ENCODE measurements at regions not wholly inside any gene's neighbourhood (a gene's known extent, or its start where the extent isn't known, plus 50 kb on each side); places are given as distances from the start of the nearest gene placed in this dataset.

DNA sequence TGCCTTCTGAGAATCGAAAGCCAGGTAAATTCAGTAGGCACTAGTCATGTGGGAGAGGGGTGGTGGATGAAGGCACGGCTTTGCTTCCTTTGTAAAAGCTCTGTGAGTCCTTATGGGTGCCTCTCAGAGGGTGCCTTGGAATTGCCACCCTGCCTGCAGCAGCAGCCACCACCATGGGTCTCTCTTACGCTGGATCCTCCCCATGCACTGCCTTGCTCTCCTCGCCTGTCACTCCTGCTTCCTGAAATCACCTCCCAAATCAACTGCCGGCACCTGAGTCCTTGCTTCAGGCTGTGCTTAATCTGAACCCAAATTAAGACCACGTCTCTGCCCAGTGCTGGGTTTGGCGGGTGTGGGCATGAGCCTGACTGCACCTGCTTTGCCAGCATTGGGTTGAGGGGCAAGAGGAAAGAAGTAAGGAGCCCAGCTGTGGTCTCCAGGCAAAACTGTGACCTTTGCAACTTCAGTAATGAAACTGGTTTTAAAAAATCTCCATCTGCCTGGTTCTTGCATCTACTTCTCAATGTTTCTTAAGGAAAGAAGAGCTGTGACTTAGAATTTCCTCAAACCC, 55.9 kb upstream of the CLMN start:
- Histone ChIP-seq H3K9me3 (ENCODE audit: control insufficient read depth, low read length) (peaks cover 1% of the 10 kb centered on the region), H3K4me3 (ENCODE audit: low read length in 2 of 2) (no peak overlapping the region), H3K27me3 (ENCODE audit: control insufficient read depth in 1 of 2, insufficient read depth in 2 of 2, low read length in 1 of 2) (no peaks in the 10 kb centered on the region), H3K27ac (ENCODE audit: low read depth in 1 of 2, low read length in 2 of 2) (no peak overlapping the region), H3K4me1 (ENCODE audit: control insufficient read depth in 1 of 2, insufficient read depth in 2 of 2, low read length in 2 of 2) (no peaks in the 10 kb centered on the region), H3K36me3 (ENCODE audit: control insufficient read depth in 1 of 2, insufficient read depth in 2 of 2, low read length in 1 of 2) (no peaks in the 10 kb centered on the region)
- no peak for DNase-seq
- WGBS, 2 donors = 56 to 59% methylated on average over 7 of the region's 7 CpGs
- intact Hi-C loops (cut with DNase I) = no loop called here
- ATAC-seq (ENCODE audit: low FRiP score) = no peak

DNA sequence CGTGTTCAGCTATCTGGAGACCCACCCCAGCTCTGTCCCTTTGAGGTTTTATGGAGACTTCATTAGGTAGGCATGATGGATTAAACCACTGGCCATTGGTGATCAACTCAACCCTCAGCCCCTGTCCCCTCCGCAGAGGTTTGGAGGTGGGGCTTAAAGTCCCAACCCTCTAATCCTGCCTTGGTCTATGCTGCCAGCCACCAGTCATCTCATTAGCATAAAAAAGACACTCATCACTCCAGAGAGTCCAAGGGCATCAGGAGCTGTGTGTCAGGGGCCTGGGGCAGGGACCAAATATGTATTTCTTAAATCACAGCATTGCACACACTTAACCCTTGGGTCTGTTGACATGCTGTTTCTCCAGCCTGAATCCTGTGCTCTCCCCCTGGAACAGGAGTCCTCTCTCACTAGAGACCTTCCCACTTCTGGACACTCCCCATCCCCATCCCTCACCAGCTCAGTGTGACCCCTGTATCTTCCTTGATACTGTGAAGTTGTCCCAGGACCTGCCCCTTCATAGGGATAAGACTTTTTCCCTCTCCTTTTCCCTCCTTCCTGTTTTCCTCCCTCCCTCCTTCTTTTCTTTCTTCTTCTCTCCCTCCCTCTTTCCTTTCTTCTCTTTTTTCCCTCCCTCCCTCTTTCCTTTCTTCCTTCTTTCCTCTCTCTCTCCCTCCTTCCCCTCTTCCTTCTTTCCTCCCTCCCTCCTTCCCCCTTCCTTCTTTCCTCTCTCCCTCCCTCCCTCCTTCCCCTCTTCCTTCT, 54.7 kb upstream of the CLMN start:
- intact Hi-C loops (cut with DNase I) = no loop called here
- no peak for DNase-seq
- H3K27ac ChIP-seq (ENCODE audit: low read depth in 1 of 2, low read length in 2 of 2) = no peak overlapping the region
- H3K9me3 ChIP-seq (ENCODE audit: control insufficient read depth, low read length) = peaks cover 1% of the 10 kb centered on the region
- H3K4me1 ChIP-seq (ENCODE audit: control insufficient read depth in 1 of 2, insufficient read depth in 2 of 2, low read length in 2 of 2) = no peaks in the 10 kb centered on the region
- H3K36me3 ChIP-seq (ENCODE audit: control insufficient read depth in 1 of 2, insufficient read depth in 2 of 2, low read length in 1 of 2) = no peaks in the 10 kb centered on the region
- 43 to 46% methylated on average over 2 of the region's 2 CpGs for WGBS, 2 donors
- ATAC-seq (ENCODE audit: low FRiP score) = no peak
- H3K4me3 ChIP-seq (ENCODE audit: low read length in 2 of 2) = no peak overlapping the region
- H3K27me3 ChIP-seq (ENCODE audit: control insufficient read depth in 1 of 2, insufficient read depth in 2 of 2, low read length in 1 of 2) = no peaks in the 10 kb centered on the region

- H3K4me1 ChIP-seq (ENCODE audit: control insufficient read depth in 1 of 2, insufficient read depth in 2 of 2, low read length in 2 of 2) = no peaks in the 10 kb centered on the region
- intact Hi-C loops (cut with DNase I) = no loop called here
- no peaks in the 10 kb centered on the region for H3K36me3 ChIP-seq (ENCODE audit: control insufficient read depth in 1 of 2, insufficient read depth in 2 of 2, low read length in 1 of 2)
- no peak overlapping the region for H3K4me3 ChIP-seq (ENCODE audit: low read length in 2 of 2)
- no peaks in the 10 kb centered on the region for H3K27me3 ChIP-seq (ENCODE audit: control insufficient read depth in 1 of 2, insufficient read depth in 2 of 2, low read length in 1 of 2)
- DNase-seq = no peak
- no peaks in the 10 kb centered on the region for H3K9me3 ChIP-seq (ENCODE audit: control insufficient read depth, low read length)
- WGBS, 2 donors = 82 to 89% methylated on average over 2 of the region's 2 CpGs
- H3K27ac ChIP-seq (ENCODE audit: low read depth in 1 of 2, low read length in 2 of 2) = no peak overlapping the region
- no peak for ATAC-seq (ENCODE audit: low FRiP score)
These were observed 50.4 kb upstream of the CLMN start for GRCh38 chr14:95370076-95370475.

Data from aorta (tissue), 5 donors.